ENCODE measurements at regions not wholly inside any gene's neighbourhood (a gene's known extent, or its start where the extent isn't known, plus 50 kb on each side); places are given as distances from the start of the nearest gene placed in this dataset.

- no peak overlapping the region for H3K4me3 ChIP-seq (ENCODE audit: low read depth in 1 of 2, low read length in 1 of 2)
- no peaks in the 10 kb centered on the region for H3K36me3 ChIP-seq
- H3K9me3 ChIP-seq, result no peaks in the 10 kb centered on the region
- H3K27ac ChIP-seq, result no peak overlapping the region
- TF ChIP-seq CTCF (IDR thresholded peaks at IDR 0.05), result no peak
- H3K27me3 ChIP-seq, result no peaks in the 10 kb centered on the region
- H3K4me1 ChIP-seq (ENCODE audit: control insufficient read depth in 1 of 2, insufficient read depth in 1 of 2, low read depth in 1 of 2, low read length in 1 of 2), result no peaks in the 10 kb centered on the region
These were observed 786.2 kb downstream of the SQOR start for GRCh38 chr15:46420990-46421389.

- H3K27me3 ChIP-seq, result no peaks in the 10 kb centered on the region
- no peak overlapping the region for H3K4me3 ChIP-seq (ENCODE audit: low read depth in 1 of 2, low read length in 1 of 2)
- H3K27ac ChIP-seq, result no peak overlapping the region
- H3K4me1 ChIP-seq (ENCODE audit: control insufficient read depth in 1 of 2, insufficient read depth in 1 of 2, low read depth in 1 of 2, low read length in 1 of 2), result no peaks in the 10 kb centered on the region
- TF ChIP-seq CTCF (IDR thresholded peaks at IDR 0.05), result no peak
- H3K9me3 ChIP-seq, result no peaks in the 10 kb centered on the region
- H3K36me3 ChIP-seq, result no peaks in the 10 kb centered on the region
These were observed 806.6 kb downstream of the SQOR start for GRCh38 chr15:46441294-46442062.

- Histone ChIP-seq H3K36me3 (no peaks in the 10 kb centered on the region), H3K4me1 (ENCODE audit: control insufficient read depth in 1 of 2, insufficient read depth in 1 of 2, low read depth in 1 of 2, low read length in 1 of 2) (no peaks in the 10 kb centered on the region), H3K4me3 (ENCODE audit: low read depth in 1 of 2, low read length in 1 of 2) (no peak overlapping the region), H3K27ac (no peak overlapping the region), H3K27me3 (no peaks in the 10 kb centered on the region), H3K9me3 (no peaks in the 10 kb centered on the region)
- no peak for TF ChIP-seq CTCF (IDR thresholded peaks at IDR 0.05)
These were observed 807.4 kb downstream of the SQOR start for GRCh38 chr15:46442184-46442583.

GRCh38 chr15:46442901-46443590, 808.2 kb downstream of the SQOR start:
- H3K9me3 ChIP-seq, result no peaks in the 10 kb centered on the region
- no peaks in the 10 kb centered on the region for H3K4me1 ChIP-seq (ENCODE audit: control insufficient read depth in 1 of 2, insufficient read depth in 1 of 2, low read depth in 1 of 2, low read length in 1 of 2)
- no peak overlapping the region for H3K4me3 ChIP-seq (ENCODE audit: low read depth in 1 of 2, low read length in 1 of 2)
- H3K36me3 ChIP-seq, result no peaks in the 10 kb centered on the region
- no peak overlapping the region for H3K27ac ChIP-seq
- no peak for TF ChIP-seq CTCF (IDR thresholded peaks at IDR 0.05)
- no peaks in the 10 kb centered on the region for H3K27me3 ChIP-seq

GRCh38 chr15:46450112-46450809, 815.4 kb downstream of the SQOR start:
- no peaks in the 10 kb centered on the region for H3K27me3 ChIP-seq
- no peak overlapping the region for H3K27ac ChIP-seq
- no peaks in the 10 kb centered on the region for H3K9me3 ChIP-seq
- no peaks in the 10 kb centered on the region for H3K4me1 ChIP-seq (ENCODE audit: control insufficient read depth in 1 of 2, insufficient read depth in 1 of 2, low read depth in 1 of 2, low read length in 1 of 2)
- H3K4me3 ChIP-seq (ENCODE audit: low read depth in 1 of 2, low read length in 1 of 2), result no peak overlapping the region
- no peaks in the 10 kb centered on the region for H3K36me3 ChIP-seq
- TF ChIP-seq CTCF (IDR thresholded peaks at IDR 0.05), result no peak

Data from neutrophil (primary cell).